HepG2 (cell line): ENCODE measurements at regions not wholly inside any gene's neighbourhood (a gene's known extent, or its start where the extent isn't known, plus 50 kb on each side); places are given as distances from the start of the nearest gene placed in this dataset.

Experiments
- FIP1L1 ChIP-seq: fragments of 200-400 bp; formaldehyde crosslinking; IDR thresholded peaks from 2 replicates; pipeline ENCODE4 v1.6.1; 2018; ENCODE audit warnings: low read depth, mild to moderate bottlenecking, low read length, moderate library complexity, borderline replicate concordance; ENCODE audit not compliant: insufficient read depth
- FOXA1 ChIP-seq, 2 experiments: fragments of 450-650 bp in 1 of 2; sonication (generic) in 1 of 2; formaldehyde crosslinking in 1 of 2; IDR thresholded peaks; 2 replicates each; pipeline versions ENCODE4 v1.4.0 to v1.6.1; 2016 to 2020; ENCODE audit warnings: missing genetic modification reagents in 1 of 2
- NFE2L1 ChIP-seq: sonication (generic); formaldehyde crosslinking; IDR thresholded peaks from 2 replicates; pipeline ENCODE4 v1.4.0; 2020; ENCODE audit warnings: missing genetic modification reagents, mild to moderate bottlenecking, borderline replicate concordance
- NFRKB ChIP-seq: fragments of 450-650 bp; IDR thresholded peaks from 2 replicates; pipeline ENCODE4 v1.6.1; 2017
- RFX5 ChIP-seq: IDR thresholded peaks from 2 replicates; pipeline ENCODE4 v1.6.1; 2011; ENCODE audit warnings: low read depth, low read length, improper control_type of control experiment
- ZBTB40 ChIP-seq, 2 experiments: fragments of 450-650 bp in 1 of 2; sonication (generic) in 1 of 2; formaldehyde crosslinking in 1 of 2; IDR thresholded peaks; 2 replicates each; pipeline versions ENCODE4 v1.6.1 to v1.8.0; 2016 to 2022; ENCODE audit warnings: antibody characterized with exemption in 1 of 2, mild to moderate bottlenecking in 1 of 2, missing genetic modification reagents in 1 of 2
- TF ChIP-seq, protein P1 (sequence below): sonication (generic); formaldehyde crosslinking; IDR thresholded peaks from 2 replicates; pipeline ENCODE4 v1.4.0; 2020; ENCODE audit warnings: missing genetic modification reagents

DNA sequence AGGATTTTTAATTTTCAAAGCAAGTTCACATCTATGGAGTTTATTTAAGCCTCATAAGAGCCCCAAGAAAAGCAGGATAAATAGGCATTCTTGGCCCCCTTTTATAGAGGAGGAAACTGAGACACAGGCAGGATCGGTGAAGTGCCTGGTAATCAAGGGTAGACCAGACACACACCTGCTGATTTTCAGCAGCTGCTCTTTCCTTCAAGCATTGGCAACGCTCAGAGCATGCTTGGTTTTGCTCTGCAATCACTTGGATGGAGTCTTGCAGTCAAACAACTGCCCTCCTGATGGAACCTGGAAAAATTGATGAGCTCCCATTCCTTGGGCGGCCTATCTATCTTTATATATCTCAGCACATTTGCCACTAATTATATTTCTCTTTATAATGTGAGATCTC lies 478.9 kb upstream of the CAMK1G start:
- TF ChIP-seq FOXA1 (IDR thresholded peaks at IDR 0.05) (no peak), FOXA1 (CRISPR knock-in tag; IDR thresholded peaks at IDR 0.05) (no peak), RFX5 (no peak), FIP1L1 (no peak), NFRKB (no peak), NFE2L1 (CRISPR knock-in tag) (no peak), ZBTB40 (IDR thresholded peaks at IDR 0.05) (no peak), ZBTB40 (CRISPR knock-in tag; IDR thresholded peaks at IDR 0.05) (no peak)
- TF ChIP-seq, protein P1, sequence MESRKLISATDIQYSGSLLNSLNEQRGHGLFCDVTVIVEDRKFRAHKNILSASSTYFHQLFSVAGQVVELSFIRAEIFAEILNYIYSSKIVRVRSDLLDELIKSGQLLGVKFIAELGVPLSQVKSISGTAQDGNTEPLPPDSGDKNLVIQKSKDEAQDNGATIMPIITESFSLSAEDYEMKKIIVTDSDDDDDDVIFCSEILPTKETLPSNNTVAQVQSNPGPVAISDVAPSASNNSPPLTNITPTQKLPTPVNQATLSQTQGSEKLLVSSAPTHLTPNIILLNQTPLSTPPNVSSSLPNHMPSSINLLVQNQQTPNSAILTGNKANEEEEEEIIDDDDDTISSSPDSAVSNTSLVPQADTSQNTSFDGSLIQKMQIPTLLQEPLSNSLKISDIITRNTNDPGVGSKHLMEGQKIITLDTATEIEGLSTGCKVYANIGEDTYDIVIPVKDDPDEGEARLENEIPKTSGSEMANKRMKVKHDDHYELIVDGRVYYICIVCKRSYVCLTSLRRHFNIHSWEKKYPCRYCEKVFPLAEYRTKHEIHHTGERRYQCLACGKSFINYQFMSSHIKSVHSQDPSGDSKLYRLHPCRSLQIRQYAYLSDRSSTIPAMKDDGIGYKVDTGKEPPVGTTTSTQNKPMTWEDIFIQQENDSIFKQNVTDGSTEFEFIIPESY = no peak
